HEK293T (cell line): ENCODE measurements at regions not wholly inside any gene's neighbourhood (a gene's known extent, or its start where the extent isn't known, plus 50 kb on each side); places are given as distances from the start of the nearest gene placed in this dataset.

Experiments
- ELF4 ChIP-seq: fragments of 450-650 bp; IDR thresholded peaks from 2 replicates; pipeline ENCODE4 v1.6.1; 2017; ENCODE audit warnings: antibody characterized with exemption
- FOXA1 ChIP-seq: fragments of 450-650 bp; IDR thresholded peaks from 2 replicates; pipeline ENCODE4 v1.6.1; 2016; ENCODE audit warnings: mild to moderate bottlenecking
- HDGF ChIP-seq: fragments of 450-650 bp; IDR thresholded peaks from 2 replicates; pipeline ENCODE4 v1.6.1; 2017; ENCODE audit warnings: antibody characterized with exemption, borderline replicate concordance
- NFRKB ChIP-seq: fragments of 450-650 bp; IDR thresholded peaks from 2 replicates; pipeline ENCODE4 v1.6.1; 2016; ENCODE audit warnings: mild to moderate bottlenecking, moderate library complexity
- SP1 ChIP-seq: fragments of 450-650 bp; IDR thresholded peaks from 2 replicates; pipeline ENCODE4 v1.6.1; 2017

DNA sequence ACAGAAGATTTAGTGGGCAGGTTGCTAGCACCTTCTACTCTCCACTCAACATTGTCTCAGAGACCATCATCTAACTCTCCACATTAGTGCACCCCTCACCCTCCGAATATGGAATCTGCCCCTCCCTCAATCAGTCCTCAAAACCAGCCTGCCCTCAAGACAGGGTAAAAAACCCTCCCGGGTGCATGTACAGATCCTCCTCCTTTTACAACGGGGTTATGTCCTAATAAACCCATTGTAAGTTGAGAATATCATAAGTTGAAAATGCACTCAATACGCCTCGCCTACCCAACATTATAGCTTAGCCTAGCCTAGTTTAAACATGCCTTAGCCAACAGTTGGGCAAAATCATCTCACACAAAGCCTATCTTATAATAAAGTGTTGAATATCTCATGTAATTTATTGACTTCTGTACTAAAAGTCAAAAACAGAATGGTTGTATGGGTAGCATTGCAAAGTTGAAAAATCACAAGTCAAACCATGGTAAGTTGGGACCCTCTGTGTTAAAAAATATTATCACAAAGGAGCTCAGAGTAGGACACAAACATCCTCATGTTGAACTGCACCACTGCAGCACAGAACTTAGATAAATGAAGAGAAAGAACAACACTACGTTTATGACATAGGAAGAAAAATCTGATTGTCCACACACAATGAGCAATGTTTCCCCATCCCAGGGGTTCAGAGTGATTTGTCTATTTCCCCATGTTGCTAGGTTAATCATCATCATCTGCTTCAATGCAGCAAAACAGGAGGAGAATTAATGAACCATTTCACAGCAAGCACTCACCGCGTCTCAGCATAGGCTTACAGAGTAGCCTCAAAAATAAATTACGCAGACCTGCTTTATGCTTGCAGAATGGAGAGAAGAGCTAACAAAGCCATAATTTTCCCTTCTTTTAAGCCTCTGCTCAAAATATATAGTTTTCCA lies 184.1 kb upstream of the ARL4C start:
- TF ChIP-seq ELF4 (no peak), NFRKB (no peak), FOXA1 (no peak), SP1 (no peak), HDGF (no peak)
